ENCODE measurements at regions not wholly inside any gene's neighbourhood (a gene's known extent, or its start where the extent isn't known, plus 50 kb on each side); places are given as distances from the start of the nearest gene placed in this dataset.

DNA sequence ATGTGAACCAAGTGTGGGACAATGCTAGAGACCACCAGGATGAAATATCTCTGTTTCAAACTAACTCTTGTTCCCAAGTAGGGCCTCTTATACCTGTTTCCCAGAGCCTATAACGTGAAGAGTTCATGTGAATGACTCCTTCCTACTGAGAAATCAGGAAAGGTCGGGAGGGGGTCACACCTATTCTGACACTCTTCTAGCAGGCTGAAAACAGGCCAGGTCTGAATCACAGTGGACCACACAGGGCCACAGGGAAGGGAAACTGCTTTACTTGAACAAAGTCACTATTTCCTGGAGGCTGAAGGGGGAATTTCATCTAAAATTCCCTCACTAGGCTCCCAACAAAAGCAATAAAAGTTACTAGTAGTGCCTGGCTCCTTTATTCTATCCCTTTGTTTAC is 88.4 kb upstream of the BMP2 start:
- TF ChIP-seq GATA2 (IDR thresholded peaks at IDR 0.05; ENCODE audit: low read depth, low read length) (no peak), GATA3 (IDR thresholded peaks at IDR 0.05; ENCODE audit: low read depth, low read length) (no peak)

All from SH-SY5Y (cell line).